ENCODE measurements at regions not wholly inside any gene's neighbourhood (a gene's known extent, or its start where the extent isn't known, plus 50 kb on each side); places are given as distances from the start of the nearest gene placed in this dataset.

DNA sequence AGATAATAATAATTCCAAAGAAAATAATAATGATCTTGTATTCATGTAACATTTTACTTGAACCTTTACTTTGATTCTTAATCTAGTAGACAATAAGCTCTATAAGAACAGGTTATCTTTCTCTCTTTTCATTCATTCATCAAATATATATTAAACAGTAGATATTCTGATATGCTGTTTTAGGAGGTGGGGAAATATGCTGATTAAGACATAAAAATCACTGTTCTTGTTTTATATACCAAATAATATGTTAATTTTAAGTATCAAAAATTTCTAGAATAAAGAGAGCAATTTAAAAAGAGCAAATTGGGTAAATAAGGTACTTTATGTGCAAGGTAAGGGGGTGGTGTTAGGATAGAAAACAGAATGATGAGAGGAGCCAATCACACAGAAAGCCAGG, 401.9 kb downstream of the PDHA2 start:
- dilution Hi-C loops (cut with MboI; ENCODE audit: extremely low pct_ligation_motif_present, low sequenced_read_pairs), result no loop called here
- FAIRE-seq, result no peak

DNA sequence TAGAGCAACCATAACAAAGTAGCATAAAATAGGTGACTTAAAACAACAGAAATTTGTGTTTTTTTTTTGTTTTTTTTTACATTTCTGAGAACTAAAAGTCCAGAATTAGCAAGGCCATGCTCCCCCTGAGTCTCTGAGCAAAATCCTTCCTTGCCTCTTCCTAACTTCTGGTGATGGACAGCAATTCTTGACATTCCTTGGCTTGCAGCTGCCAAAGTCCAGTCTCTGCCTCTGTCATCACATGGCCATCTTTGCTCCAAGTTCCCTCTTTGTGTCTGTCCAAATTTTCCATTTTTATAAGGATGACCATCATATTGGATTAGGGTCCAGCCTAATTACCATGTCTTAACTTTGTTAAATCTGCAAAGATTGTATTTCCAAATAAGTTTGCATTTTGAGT, 407.2 kb downstream of the PDHA2 start:
- Histone ChIP-seq H3K27me3 (ENCODE audit: control insufficient read depth in 2 of 2, insufficient read depth in 2 of 2, low read length in 2 of 2) (no peaks in the 10 kb centered on the region), H3K27ac (ENCODE audit: insufficient read depth, low read depth, low read length) (no peak overlapping the region), H4K20me1 (replicated peaks; ENCODE audit: control insufficient read depth, extremely low read depth, insufficient read depth, low read length) (no peaks in the 10 kb centered on the region), H3K4me3 (replicated peaks in 1 of 3; ENCODE audit: insufficient read depth in 1 of 3, low read depth in 1 of 3, low read length in 3 of 3) (no peak overlapping the region), H3K4me1 (ENCODE audit: control insufficient read depth, extremely low read depth, insufficient read depth, low read length) (no peaks in the 10 kb centered on the region), H3K9me1 (replicated peaks; ENCODE audit: control insufficient read depth, extremely low read depth, insufficient read depth, low read length) (no peaks in the 10 kb centered on the region), H3K9ac (replicated peaks; ENCODE audit: extremely low read depth, insufficient read depth, low read length) (no peak overlapping the region), H3K36me3 (ENCODE audit: control insufficient read depth in 2 of 2, extremely low read depth in 1 of 2, insufficient read depth in 2 of 2, low read length in 2 of 2) (no peaks in the 10 kb centered on the region), H3K79me2 (ENCODE audit: control insufficient read depth, insufficient read depth, low read length) (no peaks in the 10 kb centered on the region), H3K4me2 (ENCODE audit: insufficient read depth, low read length) (no peak overlapping the region), H2AFZ (ENCODE audit: low read depth, low read length) (no peak overlapping the region), H3K9me3 (replicated peaks; ENCODE audit: control insufficient read depth, insufficient read depth, low read length) (no peaks in the 10 kb centered on the region)
- dilution Hi-C loops (cut with MboI; ENCODE audit: extremely low pct_ligation_motif_present, low sequenced_read_pairs), result no loop called here
- intact Hi-C loops (cut with micrococcal nuclease), result no loop called here
- ChIA-PET CTCF (no interaction called here), POLR2A (no interaction called here)
- BruUV-seq (replicated peaks), result no TSS peak
- no peak for TF ChIP-seq GATA2 (IDR thresholded peaks at IDR 0.05; ENCODE audit: insufficient read depth, insufficient read length, low read depth, low read length)
- no peak for TF ChIP-seq EZH2 (IDR thresholded peaks at IDR 0.05; ENCODE audit: borderline replicate concordance, low read depth, low read length, severe bottlenecking)
- no peak for TF ChIP-seq MYC (IDR thresholded peaks at IDR 0.05; ENCODE audit: low read depth, low read length)
- no peak for TF ChIP-seq JUN (IDR thresholded peaks at IDR 0.05; ENCODE audit: borderline replicate concordance, insufficient read depth, insufficient read length, low read depth)
- no peak for TF ChIP-seq POLR2A (IDR thresholded peaks at IDR 0.05; ENCODE audit: low read depth, low read length)
- no peak for TF ChIP-seq CTCF (IDR thresholded peaks at IDR 0.05; ENCODE audit: extremely low read depth in 1 of 2, insufficient read depth in 1 of 2, low read depth in 1 of 2, low read length in 2 of 2)
- TF ChIP-seq POLR2AphosphoS5 (IDR thresholded peaks at IDR 0.05; ENCODE audit: insufficient read depth, low read depth, low read length), result no peak
- no peak for TF ChIP-seq FOS (IDR thresholded peaks at IDR 0.05; ENCODE audit: borderline replicate concordance, insufficient read depth, low read length)
- TF ChIP-seq, protein P1, sequence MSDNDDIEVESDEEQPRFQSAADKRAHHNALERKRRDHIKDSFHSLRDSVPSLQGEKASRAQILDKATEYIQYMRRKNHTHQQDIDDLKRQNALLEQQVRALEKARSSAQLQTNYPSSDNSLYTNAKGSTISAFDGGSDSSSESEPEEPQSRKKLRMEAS (IDR thresholded peaks at IDR 0.05; ENCODE audit: insufficient read depth, insufficient read length), result no peak
- DNase-seq (ENCODE audit: low read depth, low spot score) (no peak), FAIRE-seq (no peak)

More for the DNA sequence above, 401.9 kb downstream of the PDHA2 start:
- Histone ChIP-seq H3K27me3 (ENCODE audit: control insufficient read depth in 2 of 2, insufficient read depth in 2 of 2, low read length in 2 of 2) (no peaks in the 10 kb centered on the region), H2AFZ (ENCODE audit: low read depth, low read length) (no peak overlapping the region), H3K9ac (replicated peaks; ENCODE audit: extremely low read depth, insufficient read depth, low read length) (no peak overlapping the region), H4K20me1 (replicated peaks; ENCODE audit: control insufficient read depth, extremely low read depth, insufficient read depth, low read length) (no peaks in the 10 kb centered on the region), H3K4me1 (ENCODE audit: control insufficient read depth, extremely low read depth, insufficient read depth, low read length) (no peaks in the 10 kb centered on the region), H3K9me3 (replicated peaks; ENCODE audit: control insufficient read depth, insufficient read depth, low read length) (no peaks in the 10 kb centered on the region), H3K27ac (ENCODE audit: insufficient read depth, low read depth, low read length) (no peak overlapping the region), H3K4me3 (replicated peaks in 1 of 3; ENCODE audit: insufficient read depth in 1 of 3, low read depth in 1 of 3, low read length in 3 of 3) (no peak overlapping the region), H3K36me3 (ENCODE audit: control insufficient read depth in 2 of 2, extremely low read depth in 1 of 2, insufficient read depth in 2 of 2, low read length in 2 of 2) (no peaks in the 10 kb centered on the region), H3K79me2 (ENCODE audit: control insufficient read depth, insufficient read depth, low read length) (no peaks in the 10 kb centered on the region), H3K9me1 (replicated peaks; ENCODE audit: control insufficient read depth, extremely low read depth, insufficient read depth, low read length) (no peaks in the 10 kb centered on the region), H3K4me2 (ENCODE audit: insufficient read depth, low read length) (no peak overlapping the region)
- TF ChIP-seq POLR2AphosphoS5 (IDR thresholded peaks at IDR 0.05; ENCODE audit: insufficient read depth, low read depth, low read length) (no peak), JUN (IDR thresholded peaks at IDR 0.05; ENCODE audit: borderline replicate concordance, insufficient read depth, insufficient read length, low read depth) (no peak)
- intact Hi-C loops (cut with micrococcal nuclease), result loop anchor here (5.0 kb wide), 1 partner anchor 1805 kb away; no protein-coding TSS in a partner anchor
- CTCF ChIA-PET, result no interaction called here
- POLR2A ChIA-PET, result no interaction called here
- DNase-seq (ENCODE audit: low read depth, low spot score), result no peak
- BruUV-seq (replicated peaks), result no TSS peak
